HG02642 (cell line): ENCODE measurements at regions not wholly inside any gene's neighbourhood (a gene's known extent, or its start where the extent isn't known, plus 50 kb on each side); places are given as distances from the start of the nearest gene placed in this dataset.

Source experiments
- ATAC-seq: cut with Tn5 transposase; IDR thresholded peaks from one replicate; pipeline ENCODE4 v1.9.1; 2021; ENCODE audit warnings: mild to moderate bottlenecking; ENCODE audit not compliant: unreplicated experiment, poor library complexity

DNA sequence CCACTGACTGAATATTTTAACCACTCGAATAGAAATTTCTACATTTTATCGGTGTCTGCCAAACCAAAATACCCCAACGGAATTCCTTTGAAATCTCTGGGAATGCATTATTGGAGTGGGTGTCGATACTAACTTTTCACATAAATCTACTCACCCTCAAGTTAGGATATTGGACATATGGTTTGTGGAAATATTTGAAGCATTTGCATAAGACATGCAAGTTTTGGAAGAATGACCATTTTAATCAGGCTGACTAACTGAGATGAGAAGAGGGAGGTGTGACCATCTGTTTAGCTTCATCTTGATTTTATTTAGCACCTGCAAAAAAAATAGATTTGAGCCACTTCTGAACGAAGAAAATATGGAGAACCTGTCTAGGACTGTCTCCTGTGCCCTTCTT is 61.2 kb downstream of the KLF6 start:
- ATAC-seq = no peak

DNA sequence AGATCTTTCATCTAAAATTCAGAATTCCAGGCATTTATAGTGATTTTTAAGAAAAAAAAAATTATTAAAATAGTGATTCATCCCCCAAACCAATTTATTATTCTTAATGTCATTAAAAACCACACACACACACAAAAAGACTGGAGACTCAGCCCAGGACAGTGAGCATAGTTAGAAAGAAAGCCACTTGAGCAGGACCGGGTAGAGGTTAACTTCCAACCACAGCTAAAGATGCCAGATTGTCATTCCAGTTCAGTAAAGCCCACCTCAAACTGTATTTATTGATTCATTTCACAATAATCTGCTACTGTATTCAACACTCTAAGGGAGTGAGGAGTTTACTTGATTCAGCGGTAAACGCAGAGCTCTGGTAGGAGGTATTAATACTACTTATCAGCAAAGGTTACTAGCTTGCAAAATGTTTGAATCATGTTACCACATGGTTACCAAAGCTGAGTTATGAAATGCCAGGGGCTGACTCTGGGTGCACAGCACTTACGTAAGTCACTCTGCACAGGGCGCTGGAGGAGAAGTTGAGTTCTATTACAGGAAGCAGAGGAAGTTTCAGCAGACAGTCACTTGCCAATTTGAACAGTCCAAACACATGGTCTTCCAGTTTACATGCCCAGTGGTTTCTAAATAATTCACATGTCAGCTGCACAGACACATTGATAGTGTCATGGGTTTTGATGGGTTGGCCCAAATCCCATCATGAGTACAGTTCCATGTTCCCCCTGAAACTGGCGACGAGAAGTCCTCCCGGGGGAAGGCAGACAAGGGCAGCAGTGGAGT is 64.6 kb downstream of the KLF6 start:
- no peak for ATAC-seq

DNA sequence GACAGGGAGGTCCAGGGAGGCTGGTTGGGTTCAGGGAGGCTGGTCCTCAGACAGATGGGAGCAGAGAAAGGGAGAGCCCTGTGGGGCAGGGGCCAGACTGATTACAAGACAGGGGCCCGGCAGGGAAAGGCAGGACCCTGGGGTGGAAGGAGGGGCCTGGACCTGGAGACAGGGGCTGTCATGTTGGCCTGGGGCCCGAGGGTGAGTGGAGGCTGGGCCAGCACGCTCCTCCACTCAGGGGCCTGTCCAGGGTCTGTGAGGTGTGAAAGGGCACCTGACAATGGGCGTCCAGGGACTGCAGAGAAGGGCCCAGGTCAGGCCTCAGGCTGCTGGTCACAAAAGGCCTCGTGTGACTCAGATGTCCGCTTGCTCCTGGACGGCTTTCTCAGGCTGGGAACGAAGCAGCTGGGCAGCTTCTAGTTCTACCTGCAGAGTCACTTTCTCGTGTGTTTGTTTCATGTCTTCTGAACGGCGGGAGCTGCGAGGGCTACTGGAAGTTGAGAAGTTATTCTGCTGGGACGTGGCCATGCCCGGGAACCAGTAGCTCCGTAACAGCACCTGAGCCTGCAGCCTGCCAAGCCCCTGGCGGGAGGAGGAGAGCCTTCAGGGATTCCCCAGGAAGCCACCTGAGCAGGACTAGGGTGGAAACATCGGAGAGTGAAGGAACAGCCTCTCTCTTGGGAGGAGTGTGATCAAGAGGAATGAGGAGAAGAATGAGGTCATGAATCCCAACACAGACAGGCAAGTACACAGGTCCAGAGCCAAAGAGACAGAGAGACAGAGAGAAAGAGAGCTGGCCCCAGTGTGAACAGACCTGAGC is 65.8 kb downstream of the KLF6 start:
- no peak for ATAC-seq

DNA sequence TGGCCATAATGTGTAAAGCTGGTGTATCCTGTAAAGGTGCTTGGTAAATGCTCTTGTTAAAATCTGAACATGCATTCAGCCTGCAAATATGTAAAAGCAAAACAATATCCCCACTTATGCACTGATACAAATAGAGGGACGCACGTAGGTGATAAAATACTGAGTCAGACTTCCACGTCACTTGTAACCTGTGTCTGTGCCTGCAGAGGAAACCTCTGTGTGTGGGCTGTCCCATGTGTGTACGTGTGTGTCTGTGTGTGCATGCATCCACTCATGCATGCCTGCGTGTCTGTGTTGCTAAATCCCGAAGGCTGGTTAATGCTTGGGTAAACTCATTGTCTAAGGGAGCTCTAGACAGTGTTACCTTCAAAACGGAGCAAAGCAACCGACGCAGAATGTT is 68.9 kb downstream of the KLF6 start:
- ATAC-seq = no peak

DNA sequence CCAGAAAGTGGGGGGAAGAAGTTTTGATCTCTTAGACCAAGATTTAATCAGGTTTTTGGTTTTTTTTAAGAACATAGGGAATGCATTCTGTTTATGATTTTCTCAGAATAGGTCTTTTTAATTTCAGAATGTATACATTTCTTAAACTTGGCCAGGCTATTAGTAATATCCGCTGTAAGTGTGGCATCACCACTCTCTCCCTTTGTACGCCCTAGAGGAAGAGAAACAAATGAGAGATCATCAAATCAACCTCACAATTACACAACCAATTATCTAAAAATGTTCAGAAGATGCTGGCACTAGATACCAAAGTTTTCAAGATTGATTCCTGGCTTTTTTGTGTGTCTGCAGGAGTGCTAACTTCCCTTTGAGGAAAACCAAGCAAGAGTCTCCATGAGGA is 70.0 kb downstream of the KLF6 start:
- ATAC-seq = no peak

DNA sequence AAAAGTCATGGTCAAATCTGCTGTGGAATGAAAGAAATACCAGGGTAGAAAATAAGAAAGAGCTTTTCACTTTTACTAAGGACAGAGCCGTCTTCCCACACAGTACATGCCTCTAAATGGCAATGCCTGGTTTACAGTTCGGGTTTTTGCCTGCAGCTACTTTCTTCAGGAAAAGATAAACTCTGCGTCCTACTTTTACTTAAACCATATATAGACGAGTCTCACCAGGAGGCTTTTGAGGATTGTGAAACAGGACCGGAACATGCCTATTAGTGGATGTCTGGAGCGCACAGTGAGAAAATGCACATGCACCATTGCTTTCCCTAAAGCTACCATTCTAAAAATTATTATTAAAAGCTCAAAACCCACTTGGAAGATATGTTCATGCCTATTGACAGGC is 70.5 kb downstream of the KLF6 start:
- ATAC-seq = no peak

DNA sequence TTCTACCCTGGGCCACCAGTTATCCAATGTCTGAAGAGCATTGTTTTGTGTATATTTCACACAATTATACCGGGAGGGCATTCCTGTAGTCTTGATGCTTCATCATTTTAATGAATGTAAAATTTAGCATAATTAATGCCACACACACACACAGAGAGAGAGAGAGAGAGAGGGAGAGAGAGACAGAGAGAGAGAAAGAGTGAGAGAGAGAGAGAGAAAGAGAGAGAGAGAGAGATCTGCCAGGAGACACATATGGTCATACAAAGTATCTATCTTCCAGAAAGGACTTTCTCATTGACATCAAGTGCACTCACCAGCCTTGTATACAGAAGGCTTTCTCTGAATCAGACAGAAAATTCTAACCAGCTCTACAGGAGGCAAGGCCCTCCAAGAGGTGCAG is 72.3 kb downstream of the KLF6 start:
- no peak for ATAC-seq

DNA sequence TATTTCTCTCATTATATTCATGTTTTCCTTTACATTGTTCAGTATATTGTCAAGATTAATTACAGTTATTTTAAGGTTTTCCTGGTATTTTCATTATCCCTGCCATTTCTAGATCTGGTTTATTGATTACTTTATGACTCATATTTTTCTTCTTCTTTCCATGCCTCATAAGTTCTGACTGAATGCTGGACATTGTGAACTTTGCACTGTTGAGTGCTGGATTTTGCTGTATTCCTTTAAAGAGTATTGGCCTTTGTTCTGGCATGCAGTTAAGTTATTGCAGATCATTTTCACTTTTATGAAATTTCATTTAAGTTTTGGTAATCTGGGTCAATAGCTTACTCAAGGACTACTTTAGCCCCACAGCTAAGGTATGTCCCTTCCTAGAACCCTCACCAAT is 73.1 kb downstream of the KLF6 start:
- ATAC-seq = no peak

DNA sequence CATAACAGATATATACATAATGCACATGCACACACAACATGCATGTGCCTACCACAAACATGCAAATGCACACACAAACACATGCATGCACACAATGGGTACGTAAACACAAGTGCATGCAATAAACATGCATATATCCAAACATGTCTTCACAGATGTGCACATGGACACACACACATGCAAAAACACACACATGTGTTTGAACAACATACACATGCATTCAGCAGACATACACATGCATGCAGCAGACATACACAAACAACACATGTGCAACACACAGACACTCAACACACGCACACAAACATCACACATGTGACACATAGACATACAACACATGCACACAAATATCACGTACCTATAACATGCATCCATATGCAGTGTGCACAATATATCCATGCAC is 74.2 kb downstream of the KLF6 start:
- no peak for ATAC-seq

DNA sequence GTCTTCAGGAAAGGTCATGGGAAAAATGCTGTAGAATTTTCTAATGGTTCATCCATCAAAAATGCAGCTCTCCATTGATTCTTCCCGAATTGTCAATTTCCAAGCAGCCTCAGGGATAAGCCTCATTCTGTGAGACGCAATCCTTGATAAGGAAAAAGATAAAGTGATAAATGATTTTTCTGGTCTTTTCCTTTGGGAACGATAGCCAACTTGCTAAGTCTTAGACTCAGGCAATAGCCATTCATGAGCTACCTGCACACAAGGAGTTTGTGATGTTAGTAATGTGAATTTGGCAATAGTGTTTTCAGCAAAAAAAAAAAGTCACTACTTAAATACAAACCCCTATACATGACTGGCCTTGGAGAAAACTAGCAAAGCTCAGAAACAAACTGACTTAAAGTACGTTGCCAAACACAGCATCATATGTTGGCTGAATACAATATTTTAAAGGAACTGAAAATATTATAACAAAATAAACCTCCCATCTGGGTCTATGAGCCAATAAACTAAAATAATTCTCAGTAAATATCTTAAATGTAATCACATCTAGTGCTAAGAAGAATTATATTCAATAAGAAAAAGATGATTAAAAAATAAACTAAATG is 75.5 kb downstream of the KLF6 start:
- ATAC-seq = no peak

DNA sequence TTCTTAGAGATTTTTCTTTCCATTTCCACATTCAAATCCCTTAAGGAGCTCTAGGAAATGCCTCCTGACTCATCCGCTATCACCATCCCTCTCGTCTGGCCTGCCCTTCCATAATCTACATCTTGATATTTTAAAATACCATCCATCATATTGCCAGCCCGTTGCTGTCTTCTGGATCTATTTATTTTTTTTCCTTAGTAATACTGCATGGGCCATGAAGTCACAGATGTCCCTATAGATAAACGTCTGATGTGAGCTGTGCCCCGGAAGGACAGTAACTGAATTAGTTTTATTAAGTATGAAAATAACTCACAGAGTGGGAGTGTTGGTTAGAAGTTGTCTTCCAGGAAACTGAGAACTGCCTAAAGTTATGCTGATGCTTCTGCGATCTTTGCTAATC is 76.2 kb downstream of the KLF6 start:
- ATAC-seq = no peak

DNA sequence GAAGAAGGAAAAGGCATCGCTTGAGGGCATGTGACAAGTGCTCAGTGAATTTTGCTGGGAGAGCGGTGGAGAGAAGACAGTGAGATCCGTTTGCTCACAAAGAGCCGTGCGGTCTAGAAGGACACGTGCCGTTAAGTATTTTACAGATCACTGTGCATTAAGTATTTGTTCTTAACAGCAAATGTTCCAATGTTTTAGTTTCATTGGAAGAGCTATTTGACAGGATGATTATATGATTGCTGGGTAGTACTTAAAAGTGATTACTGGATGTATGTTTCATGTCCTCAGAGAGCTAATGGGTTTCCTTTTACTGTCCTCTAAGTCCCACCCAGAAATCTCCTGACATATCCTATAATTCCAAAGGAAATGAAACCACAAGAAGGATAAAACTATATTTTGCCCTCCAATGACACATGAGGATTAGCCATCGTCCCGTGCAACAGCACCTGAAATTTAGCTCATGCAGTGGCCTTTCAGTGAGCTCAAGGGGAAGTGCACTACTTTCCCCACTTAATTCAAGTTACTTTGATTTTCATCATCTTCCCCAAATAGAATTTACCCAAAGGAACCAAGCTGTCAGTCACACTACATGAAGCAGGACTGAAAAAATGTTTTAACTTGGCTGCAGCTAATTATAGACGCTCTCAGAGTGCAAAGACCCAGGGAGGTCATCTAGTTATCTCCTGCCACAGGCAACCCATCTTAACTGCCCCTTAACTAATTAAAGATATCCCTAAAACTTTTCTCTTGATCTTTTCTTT is 80.3 kb downstream of the KLF6 start:
- ATAC-seq = no peak

DNA sequence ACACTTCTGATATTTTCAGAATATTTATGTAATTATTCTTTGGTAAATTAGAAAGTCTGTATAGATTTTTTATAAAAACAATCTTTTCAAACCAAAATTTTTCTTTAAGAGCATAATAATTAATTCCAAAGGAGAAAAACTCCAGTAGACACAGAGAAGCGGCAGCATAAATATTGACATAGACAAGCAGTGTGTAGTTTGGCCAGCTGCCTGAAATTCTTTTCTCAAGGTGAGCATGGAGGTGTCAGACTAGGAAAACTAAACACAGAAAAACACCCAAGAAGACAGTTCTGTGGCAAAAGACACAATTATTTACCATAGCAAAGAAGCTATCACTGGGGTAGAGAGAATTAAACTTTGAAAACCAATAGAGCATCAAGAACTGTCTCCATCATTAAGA is 82.4 kb downstream of the KLF6 start:
- ATAC-seq = no peak

DNA sequence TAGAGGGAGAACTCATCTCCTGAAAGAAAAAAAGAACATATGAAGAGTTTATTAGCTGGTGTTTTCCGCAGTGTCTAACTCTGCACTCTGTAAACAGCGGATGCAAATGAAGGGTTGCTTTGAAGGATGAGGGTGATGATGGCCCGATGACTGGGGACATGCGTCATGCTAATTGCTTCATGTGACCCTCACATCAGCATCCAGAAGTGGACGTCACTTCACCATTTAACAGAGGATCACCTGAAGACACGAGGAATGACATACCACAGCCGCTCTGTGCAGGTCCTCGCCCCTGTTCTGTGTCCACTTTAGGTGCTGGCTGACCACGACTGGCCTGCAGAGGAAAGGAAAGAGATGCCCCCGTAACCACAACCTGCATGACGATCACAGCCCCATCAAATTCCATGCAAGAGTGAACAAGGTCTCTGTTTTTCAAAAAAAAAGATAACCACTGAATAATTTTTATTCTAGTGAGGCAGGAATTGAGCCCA is 82.9 kb downstream of the KLF6 start:
- ATAC-seq = no peak

DNA sequence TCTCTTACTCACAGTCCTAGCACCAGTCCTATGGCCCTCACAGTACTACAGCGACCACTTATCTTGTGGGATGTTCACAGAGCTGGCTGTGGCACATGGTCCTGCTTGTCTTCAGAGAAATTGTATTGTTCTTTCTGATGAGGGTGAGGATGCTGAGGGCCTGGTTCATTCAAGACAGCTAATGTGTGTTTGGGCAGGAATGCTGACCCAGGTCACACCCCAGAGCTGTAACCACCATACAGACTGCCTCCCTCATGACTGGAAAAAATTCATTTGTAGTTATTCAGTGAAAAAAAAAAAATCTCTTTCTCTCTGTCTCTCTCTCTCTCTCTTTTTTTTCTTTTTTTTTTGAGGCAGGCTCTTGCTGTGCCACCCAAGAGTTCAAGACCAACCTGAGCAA is 83.5 kb downstream of the KLF6 start:
- ATAC-seq = no peak

DNA sequence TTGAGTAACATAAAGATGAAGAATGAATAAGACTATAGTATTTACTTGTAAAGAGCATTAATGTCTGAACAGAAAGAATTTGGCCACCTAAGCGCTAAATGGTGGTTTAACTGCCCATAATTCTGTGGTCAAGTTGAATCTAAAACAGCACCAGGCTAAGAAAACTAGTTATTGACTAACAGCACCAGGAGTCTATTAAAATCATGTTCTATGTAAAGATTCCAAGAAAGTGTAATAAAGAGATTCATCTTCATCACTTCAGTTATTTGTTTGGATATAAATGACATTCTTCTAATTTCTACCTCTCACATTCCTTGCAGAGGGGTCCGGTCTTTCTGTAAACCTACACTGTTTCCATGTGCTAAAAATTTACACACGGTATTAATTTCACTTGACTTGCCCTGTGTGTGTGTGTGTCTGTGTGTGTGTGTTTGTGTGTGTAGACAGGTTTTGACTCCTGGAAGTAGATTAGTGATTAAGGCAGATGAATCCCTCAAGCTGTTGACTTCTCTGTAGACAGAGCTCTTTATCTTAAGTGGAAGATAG is 84.4 kb downstream of the KLF6 start:
- ATAC-seq = no peak

DNA sequence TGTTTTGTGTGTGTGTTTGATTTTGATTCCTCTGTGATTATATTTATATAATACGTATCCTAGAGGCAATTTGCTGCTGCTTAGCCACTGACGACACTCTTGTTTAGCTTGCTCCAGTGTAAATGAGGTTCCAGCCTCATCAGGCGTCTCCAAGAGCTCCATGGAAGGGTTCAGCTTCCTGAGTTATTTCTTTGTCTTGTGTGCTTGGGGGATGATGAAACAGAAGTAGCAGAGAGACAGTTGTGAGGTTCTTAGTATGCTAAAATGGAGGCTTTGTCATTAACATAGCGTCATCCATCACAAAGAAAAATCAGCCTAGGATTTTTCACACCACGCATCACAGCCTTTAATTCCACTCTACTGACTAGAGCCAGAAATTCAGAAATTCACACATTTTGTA is 85.1 kb downstream of the KLF6 start:
- no peak for ATAC-seq

DNA sequence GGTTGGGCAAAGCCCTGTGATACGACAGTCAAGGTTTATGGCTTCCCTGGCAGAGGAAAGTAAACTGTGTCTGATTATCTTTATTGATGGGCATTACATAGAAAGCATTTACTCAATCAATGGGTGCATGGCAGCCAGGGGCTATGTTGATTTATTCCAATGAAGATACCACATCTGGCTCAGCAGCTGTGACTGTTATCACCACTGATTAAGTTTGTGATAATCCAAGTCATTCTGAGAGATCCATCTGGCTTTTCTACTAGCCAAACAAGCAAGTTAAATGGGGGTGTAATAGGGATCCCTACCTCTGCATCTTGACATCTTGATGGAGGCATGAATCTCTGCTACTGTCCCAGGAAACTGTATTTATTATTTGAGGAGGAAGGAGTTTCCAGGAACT is 86.7 kb downstream of the KLF6 start:
- no peak for ATAC-seq

DNA sequence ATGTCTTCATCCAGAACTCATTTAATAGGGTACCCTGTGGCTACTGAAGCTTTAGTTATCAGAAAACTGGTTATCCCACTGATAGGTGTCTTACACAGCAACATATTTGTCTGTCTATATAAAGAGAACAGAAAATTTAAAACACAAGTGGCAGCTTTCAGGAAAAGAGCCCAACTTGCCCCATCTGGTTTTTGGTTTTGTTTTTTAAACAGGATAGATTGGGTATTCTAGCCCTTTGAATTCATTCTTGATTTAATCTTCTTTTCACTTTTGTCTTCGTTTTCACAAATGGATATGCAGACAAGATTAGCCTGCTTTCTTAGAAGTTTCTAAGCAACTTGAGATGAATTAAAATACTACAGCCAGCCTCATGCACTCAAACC is 91.3 kb downstream of the KLF6 start:
- ATAC-seq = no peak

DNA sequence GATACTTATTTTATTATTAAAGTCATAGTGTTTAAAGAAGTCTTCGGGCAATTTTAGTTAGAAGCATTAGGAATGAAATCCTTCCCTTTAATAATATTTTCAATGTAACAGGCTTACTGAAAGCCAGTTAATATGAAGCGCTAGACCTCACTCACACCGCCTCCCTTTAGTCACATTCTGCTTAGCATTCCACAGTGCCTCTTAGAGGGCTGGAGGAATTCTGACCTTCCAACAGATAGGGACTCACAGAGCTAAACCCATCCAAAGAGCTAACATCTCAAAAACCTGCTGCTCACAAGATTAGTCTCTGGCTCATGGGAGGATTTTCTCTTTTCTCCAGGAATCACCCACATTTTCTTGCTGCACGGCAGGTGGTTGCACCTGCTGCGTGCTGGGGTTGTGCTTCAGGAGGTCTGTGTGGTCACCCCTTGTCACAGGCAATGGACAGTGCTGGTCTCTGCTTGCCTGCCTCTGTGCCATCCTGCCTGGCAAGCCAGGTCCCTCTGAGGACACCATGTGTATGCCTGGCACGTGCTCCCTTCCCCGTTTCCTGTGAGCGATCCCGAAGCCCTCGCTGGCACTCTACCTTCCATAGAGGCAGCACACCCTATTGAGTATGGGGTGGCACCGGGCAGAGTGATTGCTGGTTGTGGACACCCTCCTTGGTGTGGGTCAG is 91.8 kb downstream of the KLF6 start:
- no peak for ATAC-seq
